IMR-90 (cell line): ENCODE measurements at regions not wholly inside any gene's neighbourhood (a gene's known extent, or its start where the extent isn't known, plus 50 kb on each side); places are given as distances from the start of the nearest gene placed in this dataset.

Source experiments
- CEBPB ChIP-seq: IDR thresholded peaks from 2 replicates; pipeline ENCODE4 v1.6.1; 2012; ENCODE audit warnings: low read depth, low read length, improper control_type of control experiment
- CHD1 ChIP-seq: IDR thresholded peaks from 2 replicates; pipeline ENCODE4 v1.6.1; 2012; ENCODE audit warnings: low read depth, low read length, improper control_type of control experiment
- CTCF ChIP-seq: conservative IDR thresholded peaks from 2 replicates; pipeline ENCODE4 v1.5.1; 2012; ENCODE audit warnings: mild to moderate bottlenecking, low read depth, low read length, improper control_type of control experiment
- FOS ChIP-seq: fragments of 150-350 bp; IDR thresholded peaks from 2 replicates; pipeline ENCODE4 v1.6.1; 2016; ENCODE audit warnings: low read depth, low read length
- MAFK ChIP-seq: IDR thresholded peaks from 2 replicates; pipeline ENCODE4 v1.6.1; 2012; ENCODE audit warnings: low read depth, low read length, improper control_type of control experiment
- MAZ ChIP-seq: IDR thresholded peaks from 2 replicates; pipeline ENCODE4 v1.6.1; 2012; ENCODE audit warnings: low read depth, mild to moderate bottlenecking, low read length, improper control_type of control experiment, moderate library complexity, borderline replicate concordance
- MXI1 ChIP-seq: IDR thresholded peaks from 2 replicates; pipeline ENCODE4 v1.6.1; 2012; ENCODE audit warnings: low read depth, mild to moderate bottlenecking, low read length, moderate library complexity, borderline replicate concordance
- POLR2A ChIP-seq: IDR thresholded peaks from 2 replicates; pipeline ENCODE4 v1.6.1; 2012; ENCODE audit warnings: mild to moderate bottlenecking, low read depth, low read length
- RAD21 ChIP-seq: IDR thresholded peaks from 2 replicates; pipeline ENCODE4 v1.6.1; 2012; ENCODE audit warnings: low read length, improper control_type of control experiment
- RFX5 ChIP-seq: IDR thresholded peaks from 2 replicates; pipeline ENCODE4 v1.8.0; 2012; ENCODE audit warnings: low read depth, mild to moderate bottlenecking, low read length, moderate library complexity
- SMC3 ChIP-seq: fragments of 150-350 bp; IDR thresholded peaks from 2 replicates; pipeline ENCODE4 v1.6.1; 2016; ENCODE audit warnings: low read depth, mild to moderate bottlenecking, antibody characterized with exemption, low read length, moderate library complexity
- USF2 ChIP-seq: fragments of 150-350 bp; IDR thresholded peaks from 2 replicates; pipeline ENCODE4 v1.6.1; 2017; ENCODE audit warnings: mild to moderate bottlenecking, antibody characterized with exemption, low read length, low read depth

- TF ChIP-seq POLR2A (no peak), CTCF (no peak), SMC3 (no peak), USF2 (no peak), FOS (no peak), RFX5 (no peak), MXI1 (no peak), CHD1 (no peak), RAD21 (no peak), CEBPB (no peak), MAZ (no peak), MAFK (no peak)
Measured at GRCh38 chr1:70919706-70920323, 127.8 kb downstream of the PTGER3 start.
